Natural killer cell (primary cell): ENCODE measurements at regions not wholly inside any gene's neighbourhood (a gene's known extent, or its start where the extent isn't known, plus 50 kb on each side); places are given as distances from the start of the nearest gene placed in this dataset.

ENCODE experiments used
- ATAC-seq, 3 donors: fragments of 150-1000 bp in 2 of 3; fragments of 200-7000 bp in 1 of 3; cut with Tn5 transposase; 1 replicate in 1 of 3; 2 replicates in 2 of 3; pipeline ENCODE4 v1.10.0; 2021; ENCODE audit warnings: mild to moderate bottlenecking in 2 of 3, moderate library complexity in 2 of 3
- DNase-seq, 2 donors: peaks; one replicate each; pipeline versions ENCODE4 v3.0.0 to v3.0.0-alpha.2; 2013 to 2021; ENCODE audit warnings: mixed read lengths in 1 of 2
- H3K27ac ChIP-seq: one replicate; pipeline ENCODE4 v1.5.1; 2013; ENCODE audit warnings: mild to moderate bottlenecking, low read length
- H3K27me3 ChIP-seq: one replicate; pipeline ENCODE4 v1.6.1; 2013; ENCODE audit warnings: low read length; ENCODE audit not compliant: control insufficient read depth, insufficient read depth
- H3K36me3 ChIP-seq: one replicate; pipeline ENCODE4 v1.6.1; 2013; ENCODE audit warnings: low read length; ENCODE audit not compliant: control insufficient read depth, insufficient read depth
- H3K4me1 ChIP-seq: one replicate; pipeline ENCODE4 v1.6.1; 2013; ENCODE audit warnings: low read length; ENCODE audit not compliant: control insufficient read depth, insufficient read depth
- H3K4me3 ChIP-seq: one replicate; pipeline ENCODE4 v1.5.1; 2013; ENCODE audit warnings: low read length
- H3K9me3 ChIP-seq: one replicate; pipeline ENCODE4 v1.6.1; 2013; ENCODE audit warnings: low read length; ENCODE audit not compliant: control insufficient read depth, insufficient read depth
- H3K27ac Mint-ChIP-seq, 2 donors: one replicate each; pipeline ENCODE4 v1.8.0; 2022; ENCODE audit warnings: mild to moderate bottlenecking in 2 of 2, mixed read lengths in 2 of 2, moderate library complexity in 1 of 2
- H3K27me3 Mint-ChIP-seq, 2 donors: one replicate each; pipeline ENCODE4 v1.8.0; 2022; ENCODE audit warnings: low read depth in 2 of 2, mixed read lengths in 2 of 2
- H3K36me3 Mint-ChIP-seq: one replicate; pipeline ENCODE4 v1.8.0; 2022; ENCODE audit warnings: mixed read lengths
- H3K4me1 Mint-ChIP-seq, 2 donors: one replicate each; pipeline ENCODE4 v1.8.0; 2022; ENCODE audit warnings: mixed read lengths in 2 of 2
- H3K4me3 Mint-ChIP-seq: one replicate; pipeline ENCODE4 v1.8.0; 2022; ENCODE audit warnings: mild to moderate bottlenecking, moderate library complexity, mixed read lengths
- H3K9me3 Mint-ChIP-seq, 2 donors: one replicate each; pipeline ENCODE4 v1.8.0; 2022; ENCODE audit warnings: mixed read lengths in 2 of 2
- CTCF ChIP-seq: fragments of 200-600 bp; IDR thresholded peaks from one replicate; pipeline ENCODE4 v1.8.0; 2022; ENCODE audit warnings: antibody characterized with exemption
- WGBS: methylation state at CpG from one replicate; pipeline ENCODE4 v1.1.7; 2013; ENCODE audit warnings: missing lambda C conversion rate; ENCODE audit not compliant: insufficient coverage; 5-methylcytosine and 5-hydroxymethylcytosine counted together
- intact Hi-C: fragments of 100-400 bp; cut with micrococcal nuclease; formaldehyde crosslinking; loops from one replicate; pipeline ENCODE4 v1.14.2; 2022

- H3K36me3 ChIP-seq: no peaks in the 10 kb centered on the region
- intact Hi-C loops: no loop called here
- H3K4me1 ChIP-seq: no peaks in the 10 kb centered on the region
- Mint-ChIP-seq H3K4me3 (no peak overlapping the region), H3K9me3 (no peaks in the 10 kb centered on the region), H3K27ac (no peak overlapping the region), H3K36me3 (no peaks in the 10 kb centered on the region), H3K27me3 (no peaks in the 10 kb centered on the region), H3K4me1 (peaks cover 0 to 4% of the 10 kb centered on the region in 2 donors)
- no peak overlapping the region for H3K4me3 ChIP-seq
- DNase-seq (no peak), ATAC-seq (no peak)
- H3K27ac ChIP-seq: no peak overlapping the region
- no peaks in the 10 kb centered on the region for H3K27me3 ChIP-seq
- 75% methylated on average over 4 of the region's 4 CpGs for WGBS
- peaks cover 2% of the 10 kb centered on the region for H3K9me3 ChIP-seq
- TF ChIP-seq CTCF: no peak
Measured at GRCh38 chr10:61336831-61337230, 116.3 kb downstream of the TMEM26 start.

GRCh38 chr10:61335359-61335758 is 117.8 kb downstream of the TMEM26 start:
- Mint-ChIP-seq H3K4me3 (no peak overlapping the region), H3K4me1 (peaks cover 0 to 4% of the 10 kb centered on the region in 2 donors)
- H3K4me3 ChIP-seq: no peak overlapping the region

GRCh38 chr10:61332581-61332980 is 120.6 kb downstream of the TMEM26 start:
- no peak overlapping the region for H3K27ac Mint-ChIP-seq
- no peaks in the 10 kb centered on the region for H3K27me3 Mint-ChIP-seq
- intact Hi-C loops: no loop called here

More at GRCh38 chr10:61335359-61335758, 117.8 kb downstream of the TMEM26 start:
- intact Hi-C loops: no loop called here
- Histone ChIP-seq H3K9me3 (peaks cover 2% of the 10 kb centered on the region), H3K4me1 (no peaks in the 10 kb centered on the region), H3K36me3 (no peaks in the 10 kb centered on the region), H3K27ac (no peak overlapping the region), H3K27me3 (no peaks in the 10 kb centered on the region)
- no peak for DNase-seq
- no peak for TF ChIP-seq CTCF
- Mint-ChIP-seq H3K27me3 (no peaks in the 10 kb centered on the region), H3K9me3 (no peaks in the 10 kb centered on the region), H3K27ac (no peak overlapping the region), H3K36me3 (no peaks in the 10 kb centered on the region)
- no peak for ATAC-seq

More at GRCh38 chr10:61332581-61332980, 120.6 kb downstream of the TMEM26 start:
- Mint-ChIP-seq H3K9me3 (peaks cover 2 to 4% of the 10 kb centered on the region in 2 donors), H3K36me3 (peaks cover 15% of the 10 kb centered on the region), H3K4me1 (peaks cover 0 to 4% of the 10 kb centered on the region in 2 donors), H3K4me3 (no peak overlapping the region)
- Histone ChIP-seq H3K36me3 (no peaks in the 10 kb centered on the region), H3K27ac (no peak overlapping the region), H3K4me3 (no peak overlapping the region), H3K9me3 (peaks cover 2% of the 10 kb centered on the region), H3K27me3 (no peaks in the 10 kb centered on the region), H3K4me1 (no peaks in the 10 kb centered on the region)
- TF ChIP-seq CTCF: no peak
- ATAC-seq (no peak), DNase-seq (no peak)
- 88% methylated on average over 4 of the region's 4 CpGs for WGBS
